Liver (tissue), 8 donors: ENCODE measurements at regions not wholly inside any gene's neighbourhood (a gene's known extent, or its start where the extent isn't known, plus 50 kb on each side); places are given as distances from the start of the nearest gene placed in this dataset.
"Not testable (repeated sequence)": the region's sequence is repeated elsewhere in the genome, so short reads cannot be mapped to it uniquely, and the experiment has no call there.

Experiments used
- DNase-seq: peaks from one replicate; pipeline ENCODE4 v3.0.0-alpha.2; 2017; ENCODE audit warnings: low spot score
- H3K27ac ChIP-seq, 2 donors: one replicate each; pipeline ENCODE4 v1.7.0; 2013; ENCODE audit warnings: inconsistent platforms in 2 of 2, low read length in 2 of 2, control low read depth in 1 of 2, low read depth in 1 of 2, mild to moderate bottlenecking in 1 of 2
- H3K27me3 ChIP-seq, 4 donors: one replicate each; pipeline versions ENCODE4 v1.6.1 to v1.7.0; 2013; ENCODE audit warnings: low read length in 3 of 4, inconsistent platforms in 1 of 4, mild to moderate bottlenecking in 1 of 4, moderate library complexity in 1 of 4; ENCODE audit not compliant: control insufficient read depth in 4 of 4, insufficient read depth in 4 of 4
- H3K36me3 ChIP-seq, 4 donors: one replicate each; pipeline versions ENCODE4 v1.6.1 to v1.7.0; 2013; ENCODE audit warnings: low read length in 3 of 4, mild to moderate bottlenecking in 3 of 4, low read depth in 1 of 4, moderate library complexity in 1 of 4; ENCODE audit not compliant: control insufficient read depth in 4 of 4, insufficient read depth in 3 of 4
- H3K4me1 ChIP-seq, 4 donors: one replicate each; pipeline versions ENCODE4 v1.6.1 to v1.7.0; 2013; ENCODE audit warnings: low read length in 3 of 4, mild to moderate bottlenecking in 3 of 4, moderate library complexity in 1 of 4; ENCODE audit not compliant: control insufficient read depth in 4 of 4, insufficient read depth in 4 of 4
- H3K4me3 ChIP-seq, 3 donors: one replicate each; pipeline versions ENCODE4 v1.6.1 to v1.7.0; 2013; ENCODE audit warnings: low read length in 3 of 3, control low read depth in 1 of 3, low read depth in 1 of 3, mild to moderate bottlenecking in 1 of 3
- H3K9ac ChIP-seq, 2 donors: one replicate each; pipeline ENCODE4 v1.7.0; 2013; ENCODE audit warnings: low read length in 2 of 2, mild to moderate bottlenecking in 2 of 2, moderate library complexity in 2 of 2, control low read depth in 1 of 2, low read depth in 1 of 2
- H3K9me3 ChIP-seq, 4 donors: one replicate each; pipeline versions ENCODE4 v1.6.1 to v1.7.0; 2013; ENCODE audit warnings: low read length in 3 of 4; ENCODE audit not compliant: control insufficient read depth in 4 of 4
- EGR1 ChIP-seq, 2 donors: IDR thresholded peaks; 2 replicates each; pipeline ENCODE4 v1.6.1; 2016 to 2018; ENCODE audit warnings: antibody characterized with exemption in 2 of 2, low read depth in 2 of 2
- FOXA1 ChIP-seq: IDR thresholded peaks from 2 replicates; pipeline ENCODE4 v1.6.1; 2016; ENCODE audit warnings: antibody characterized with exemption
- FOXA2 ChIP-seq: IDR thresholded peaks from 2 replicates; pipeline ENCODE4 v1.6.1; 2016; ENCODE audit warnings: antibody characterized with exemption
- GABPA ChIP-seq, 2 donors: IDR thresholded peaks in 1 of 2; conservative IDR thresholded peaks in 1 of 2; 2 replicates each; pipeline ENCODE4 v1.6.1; 2016; ENCODE audit warnings: antibody characterized with exemption in 2 of 2, mild to moderate bottlenecking in 1 of 2, moderate library complexity in 1 of 2
- HNF4A ChIP-seq, 2 donors: conservative IDR thresholded peaks; 2 replicates each; pipeline ENCODE4 v1.6.1; 2016; ENCODE audit warnings: antibody characterized with exemption in 2 of 2, mild to moderate bottlenecking in 2 of 2
- HNF4G ChIP-seq: IDR thresholded peaks from 2 replicates; pipeline ENCODE4 v1.6.1; 2016; ENCODE audit warnings: antibody characterized with exemption
- JUND ChIP-seq, 2 donors: IDR thresholded peaks; 2 replicates each; pipeline ENCODE4 v1.6.1; 2016; ENCODE audit warnings: antibody characterized with exemption in 2 of 2
- RAD21 ChIP-seq, 2 donors: IDR thresholded peaks; 2 replicates each; pipeline ENCODE4 v1.6.1; 2016; ENCODE audit warnings: antibody characterized with exemption in 2 of 2, mild to moderate bottlenecking in 2 of 2
- RXRA ChIP-seq, 2 donors: IDR thresholded peaks; 2 replicates each; pipeline ENCODE4 v1.6.1; 2017 to 2018; ENCODE audit warnings: antibody characterized with exemption in 2 of 2, mild to moderate bottlenecking in 1 of 2
- SP1 ChIP-seq: IDR thresholded peaks from 2 replicates; pipeline ENCODE4 v1.6.1; 2018; ENCODE audit warnings: antibody characterized with exemption, mild to moderate bottlenecking
- TAF1 ChIP-seq: conservative IDR thresholded peaks from 2 replicates; pipeline ENCODE4 v1.6.1; 2016; ENCODE audit warnings: antibody characterized with exemption, mild to moderate bottlenecking
- YY1 ChIP-seq: IDR thresholded peaks from 2 replicates; pipeline ENCODE4 v1.6.1; 2016; ENCODE audit warnings: antibody characterized with exemption, mild to moderate bottlenecking
- WGBS: extraction: QIAGEN DNeasy Blood & Tissue Kit; methylation state at CpG from one replicate; pipeline ENCODE4 v1.1.7; 2013; 5-methylcytosine and 5-hydroxymethylcytosine counted together
- TF ChIP-seq, protein P1 (sequence below): IDR thresholded peaks from 2 replicates; pipeline ENCODE4 v1.6.1; 2016; ENCODE audit warnings: antibody characterized with exemption
- TF ChIP-seq, protein P2 (sequence below): fragments of 150-350 bp; IDR thresholded peaks from 2 replicates; pipeline ENCODE4 v1.5.1; 2017; ENCODE audit warnings: improper control_type of control experiment, low read depth, low read length; ENCODE audit not compliant: missing input control
- TF ChIP-seq, protein P3 (sequence below): IDR thresholded peaks from 2 replicates; pipeline ENCODE4 v1.6.1; 2016; ENCODE audit warnings: antibody characterized with exemption, mild to moderate bottlenecking
- TF ChIP-seq, protein P4 (sequence below): IDR thresholded peaks from 2 replicates; pipeline ENCODE4 v1.6.1; 2016; ENCODE audit warnings: antibody characterized with exemption
- donor health status: healthy.
- donor health status: healthy.
- donor health status: healthy.
- donor health status: healthy.
- donor health status: healthy.

DNA sequence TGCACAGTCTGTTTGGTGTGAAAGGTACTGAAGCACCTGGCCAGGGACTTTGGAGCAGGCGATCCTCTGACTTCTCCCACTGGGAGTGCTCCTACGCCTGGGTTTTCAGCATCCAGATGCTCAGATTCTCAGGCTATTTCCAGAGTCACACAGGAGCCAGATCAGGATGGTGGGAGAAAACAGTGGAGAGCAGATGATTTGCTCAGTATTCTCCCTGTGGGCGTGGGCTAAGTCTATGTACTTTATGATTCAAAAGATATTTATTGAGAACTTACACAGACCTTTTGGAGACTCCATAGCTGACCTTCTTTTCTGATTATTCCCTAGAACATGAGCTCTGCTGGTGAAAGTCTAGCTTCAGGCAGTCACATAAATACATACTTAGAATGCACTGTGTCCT is 134.6 kb downstream of the TENT5C start (continued):
- TF ChIP-seq, protein P1, sequence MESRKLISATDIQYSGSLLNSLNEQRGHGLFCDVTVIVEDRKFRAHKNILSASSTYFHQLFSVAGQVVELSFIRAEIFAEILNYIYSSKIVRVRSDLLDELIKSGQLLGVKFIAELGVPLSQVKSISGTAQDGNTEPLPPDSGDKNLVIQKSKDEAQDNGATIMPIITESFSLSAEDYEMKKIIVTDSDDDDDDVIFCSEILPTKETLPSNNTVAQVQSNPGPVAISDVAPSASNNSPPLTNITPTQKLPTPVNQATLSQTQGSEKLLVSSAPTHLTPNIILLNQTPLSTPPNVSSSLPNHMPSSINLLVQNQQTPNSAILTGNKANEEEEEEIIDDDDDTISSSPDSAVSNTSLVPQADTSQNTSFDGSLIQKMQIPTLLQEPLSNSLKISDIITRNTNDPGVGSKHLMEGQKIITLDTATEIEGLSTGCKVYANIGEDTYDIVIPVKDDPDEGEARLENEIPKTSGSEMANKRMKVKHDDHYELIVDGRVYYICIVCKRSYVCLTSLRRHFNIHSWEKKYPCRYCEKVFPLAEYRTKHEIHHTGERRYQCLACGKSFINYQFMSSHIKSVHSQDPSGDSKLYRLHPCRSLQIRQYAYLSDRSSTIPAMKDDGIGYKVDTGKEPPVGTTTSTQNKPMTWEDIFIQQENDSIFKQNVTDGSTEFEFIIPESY: no peak

DNA sequence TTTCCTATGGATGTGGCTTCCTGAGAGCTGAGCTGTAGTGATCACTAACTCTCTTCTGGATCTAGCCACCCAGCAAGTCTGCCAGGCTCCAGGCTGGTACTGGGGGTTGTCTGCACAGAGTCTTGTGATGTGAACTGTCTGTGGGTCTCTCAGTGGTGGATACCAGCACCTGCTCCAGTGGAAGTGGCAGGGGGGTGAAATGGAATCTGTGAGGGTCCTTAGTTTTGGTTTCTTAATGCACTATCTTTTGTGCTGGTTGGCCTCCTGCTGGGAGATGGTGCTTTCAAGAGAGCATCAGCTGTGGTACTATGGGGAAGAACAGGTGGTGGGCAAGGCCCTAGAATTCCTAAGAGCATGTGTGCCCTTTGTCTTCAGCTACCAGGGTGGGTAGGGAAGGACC is 140.7 kb downstream of the TENT5C start:
- not testable (repeated sequence) for H3K4me1 ChIP-seq, H3K9ac ChIP-seq, H3K27me3 ChIP-seq

DNA sequence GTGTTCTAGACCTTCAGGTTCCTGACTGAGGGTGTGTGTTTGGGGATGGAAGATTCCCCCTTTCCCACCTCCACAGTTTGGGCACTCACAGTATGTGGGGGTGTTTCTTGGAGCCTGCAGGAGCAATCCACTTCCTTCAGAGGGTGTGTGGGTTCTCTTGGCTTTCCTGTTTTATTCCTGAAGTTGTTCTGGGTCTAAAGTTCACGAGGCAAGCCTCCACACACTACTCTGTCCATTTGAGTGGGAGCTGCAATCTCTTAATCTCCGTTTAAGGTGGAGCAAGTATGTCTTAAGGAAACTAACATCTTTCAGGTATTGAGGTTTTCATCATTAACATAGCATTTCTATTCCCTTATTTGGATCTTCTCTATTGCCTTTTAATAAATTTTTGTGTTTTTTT is 141.8 kb downstream of the TENT5C start:
- H3K4me3 ChIP-seq: no peak overlapping the region
- H3K27ac ChIP-seq: no peak overlapping the region
- no peak overlapping the region for H3K9ac ChIP-seq
- no peaks in the 10 kb centered on the region for H3K27me3 ChIP-seq
- peaks cover 0 to 6% (median 4%) of the 10 kb centered on the region in 4 donors for H3K9me3 ChIP-seq
- 72% methylated on average over 2 of the region's 2 CpGs for WGBS
- no peak for DNase-seq
- TF ChIP-seq, protein P2, sequence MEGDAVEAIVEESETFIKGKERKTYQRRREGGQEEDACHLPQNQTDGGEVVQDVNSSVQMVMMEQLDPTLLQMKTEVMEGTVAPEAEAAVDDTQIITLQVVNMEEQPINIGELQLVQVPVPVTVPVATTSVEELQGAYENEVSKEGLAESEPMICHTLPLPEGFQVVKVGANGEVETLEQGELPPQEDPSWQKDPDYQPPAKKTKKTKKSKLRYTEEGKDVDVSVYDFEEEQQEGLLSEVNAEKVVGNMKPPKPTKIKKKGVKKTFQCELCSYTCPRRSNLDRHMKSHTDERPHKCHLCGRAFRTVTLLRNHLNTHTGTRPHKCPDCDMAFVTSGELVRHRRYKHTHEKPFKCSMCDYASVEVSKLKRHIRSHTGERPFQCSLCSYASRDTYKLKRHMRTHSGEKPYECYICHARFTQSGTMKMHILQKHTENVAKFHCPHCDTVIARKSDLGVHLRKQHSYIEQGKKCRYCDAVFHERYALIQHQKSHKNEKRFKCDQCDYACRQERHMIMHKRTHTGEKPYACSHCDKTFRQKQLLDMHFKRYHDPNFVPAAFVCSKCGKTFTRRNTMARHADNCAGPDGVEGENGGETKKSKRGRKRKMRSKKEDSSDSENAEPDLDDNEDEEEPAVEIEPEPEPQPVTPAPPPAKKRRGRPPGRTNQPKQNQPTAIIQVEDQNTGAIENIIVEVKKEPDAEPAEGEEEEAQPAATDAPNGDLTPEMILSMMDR: no peak
- TF ChIP-seq SP1 (no peak), HNF4A (conservative IDR thresholded peaks at IDR 0.05) (no peak), FOXA1 (no peak), RAD21 (IDR thresholded peaks at IDR 0.05) (no peak), EGR1 (IDR thresholded peaks at IDR 0.05; ENCODE audit: low read depth in 2 of 2) (no peak), YY1 (no peak), TAF1 (no peak), GABPA (IDR thresholded peaks at IDR 0.05 in 1 of 2, conservative IDR thresholded peaks at IDR 0.05 in 1 of 2) (no peak), RXRA (IDR thresholded peaks at IDR 0.05) (no peak), FOXA2 (no peak), JUND (IDR thresholded peaks at IDR 0.05) (no peak), HNF4G (no peak)
- TF ChIP-seq, protein P3, sequence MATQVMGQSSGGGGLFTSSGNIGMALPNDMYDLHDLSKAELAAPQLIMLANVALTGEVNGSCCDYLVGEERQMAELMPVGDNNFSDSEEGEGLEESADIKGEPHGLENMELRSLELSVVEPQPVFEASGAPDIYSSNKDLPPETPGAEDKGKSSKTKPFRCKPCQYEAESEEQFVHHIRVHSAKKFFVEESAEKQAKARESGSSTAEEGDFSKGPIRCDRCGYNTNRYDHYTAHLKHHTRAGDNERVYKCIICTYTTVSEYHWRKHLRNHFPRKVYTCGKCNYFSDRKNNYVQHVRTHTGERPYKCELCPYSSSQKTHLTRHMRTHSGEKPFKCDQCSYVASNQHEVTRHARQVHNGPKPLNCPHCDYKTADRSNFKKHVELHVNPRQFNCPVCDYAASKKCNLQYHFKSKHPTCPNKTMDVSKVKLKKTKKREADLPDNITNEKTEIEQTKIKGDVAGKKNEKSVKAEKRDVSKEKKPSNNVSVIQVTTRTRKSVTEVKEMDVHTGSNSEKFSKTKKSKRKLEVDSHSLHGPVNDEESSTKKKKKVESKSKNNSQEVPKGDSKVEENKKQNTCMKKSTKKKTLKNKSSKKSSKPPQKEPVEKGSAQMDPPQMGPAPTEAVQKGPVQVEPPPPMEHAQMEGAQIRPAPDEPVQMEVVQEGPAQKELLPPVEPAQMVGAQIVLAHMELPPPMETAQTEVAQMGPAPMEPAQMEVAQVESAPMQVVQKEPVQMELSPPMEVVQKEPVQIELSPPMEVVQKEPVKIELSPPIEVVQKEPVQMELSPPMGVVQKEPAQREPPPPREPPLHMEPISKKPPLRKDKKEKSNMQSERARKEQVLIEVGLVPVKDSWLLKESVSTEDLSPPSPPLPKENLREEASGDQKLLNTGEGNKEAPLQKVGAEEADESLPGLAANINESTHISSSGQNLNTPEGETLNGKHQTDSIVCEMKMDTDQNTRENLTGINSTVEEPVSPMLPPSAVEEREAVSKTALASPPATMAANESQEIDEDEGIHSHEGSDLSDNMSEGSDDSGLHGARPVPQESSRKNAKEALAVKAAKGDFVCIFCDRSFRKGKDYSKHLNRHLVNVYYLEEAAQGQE: no peak
- TF ChIP-seq, protein P4, sequence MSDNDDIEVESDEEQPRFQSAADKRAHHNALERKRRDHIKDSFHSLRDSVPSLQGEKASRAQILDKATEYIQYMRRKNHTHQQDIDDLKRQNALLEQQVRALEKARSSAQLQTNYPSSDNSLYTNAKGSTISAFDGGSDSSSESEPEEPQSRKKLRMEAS: no peak
- H3K4me1 ChIP-seq: peaks cover 0 to 2% (median 0%) of the 10 kb centered on the region in 4 donors
- no peaks in the 10 kb centered on the region for H3K36me3 ChIP-seq

More for the DNA sequence above, 140.7 kb downstream of the TENT5C start:
- not testable (repeated sequence) for H3K27ac ChIP-seq, H3K9me3 ChIP-seq, H3K4me3 ChIP-seq, H3K36me3 ChIP-seq, DNase-seq
